Activated T-helper 1 cell treated with anti-CD3 and anti-CD28 coated beads, Interleukin-12 subunit alpha, Interleukin-12 subunit beta, Interleukin-2, Interleukin-4 antibody, amounts not matched to agents 30 ng/mL and 10 ng/mL and 1 ng/mL, durations not matched to agents 14 hours and 24 hours and 36 hours (primary cell): ENCODE measurements at regions not wholly inside any gene's neighbourhood (a gene's known extent, or its start where the extent isn't known, plus 50 kb on each side); places are given as distances from the start of the nearest gene placed in this dataset.

Experiments
- DNase-seq: peaks from one replicate; pipeline ENCODE4 v3.0.0; 2021; ENCODE audit warnings: low spot score
- H3K27ac Mint-ChIP-seq: one replicate; pipeline ENCODE4 v1.8.0; 2021; ENCODE audit warnings: mild to moderate bottlenecking, mixed read lengths
- H3K27me3 Mint-ChIP-seq: one replicate; pipeline ENCODE4 v1.8.0; 2022; ENCODE audit warnings: mild to moderate bottlenecking, moderate library complexity, mixed read lengths; ENCODE audit not compliant: insufficient read depth
- H3K36me3 Mint-ChIP-seq: one replicate; pipeline ENCODE4 v1.8.0; 2021; ENCODE audit warnings: low read depth, mixed read lengths
- H3K4me1 Mint-ChIP-seq: one replicate; pipeline ENCODE4 v1.8.0; 2021; ENCODE audit warnings: low read depth, mixed read lengths
- H3K4me3 Mint-ChIP-seq: one replicate; pipeline ENCODE4 v1.8.0; 2021; ENCODE audit warnings: mild to moderate bottlenecking, moderate library complexity, mixed read lengths
- H3K9me3 Mint-ChIP-seq: one replicate; pipeline ENCODE4 v1.8.0; 2021; ENCODE audit warnings: mixed read lengths
- intact Hi-C: fragments of 100-400 bp; cut with micrococcal nuclease; formaldehyde crosslinking; loops from one replicate; pipeline ENCODE4 v1.15.1; 2024

DNA sequence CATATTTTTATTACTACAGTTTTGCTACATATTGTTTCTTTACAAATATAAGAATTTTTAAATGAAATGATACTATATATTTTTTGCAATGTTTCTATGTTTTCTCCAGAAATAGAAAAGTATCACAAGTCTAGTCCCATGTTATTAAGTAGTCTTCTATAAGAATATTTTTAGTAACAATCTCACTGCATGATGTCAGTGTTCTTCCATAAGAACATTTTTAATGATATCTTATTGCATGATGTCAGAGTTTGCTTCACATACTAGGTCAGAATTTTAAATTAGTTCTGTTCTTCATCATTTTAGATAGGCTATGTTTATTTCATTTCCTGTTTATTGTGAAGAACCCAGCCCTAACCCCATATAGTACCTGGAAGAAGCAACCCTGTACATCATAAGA lies 265.3 kb upstream of the IL12A start:
- DNase-seq, result no peak
- no peaks in the 10 kb centered on the region for H3K4me1 Mint-ChIP-seq
- H3K9me3 Mint-ChIP-seq, result no peaks in the 10 kb centered on the region
- H3K27me3 Mint-ChIP-seq, result no peaks in the 10 kb centered on the region
- intact Hi-C loops, result no loop called here
- H3K36me3 Mint-ChIP-seq, result no peaks in the 10 kb centered on the region
- no peak overlapping the region for H3K27ac Mint-ChIP-seq
- H3K4me3 Mint-ChIP-seq, result no peak overlapping the region

DNA sequence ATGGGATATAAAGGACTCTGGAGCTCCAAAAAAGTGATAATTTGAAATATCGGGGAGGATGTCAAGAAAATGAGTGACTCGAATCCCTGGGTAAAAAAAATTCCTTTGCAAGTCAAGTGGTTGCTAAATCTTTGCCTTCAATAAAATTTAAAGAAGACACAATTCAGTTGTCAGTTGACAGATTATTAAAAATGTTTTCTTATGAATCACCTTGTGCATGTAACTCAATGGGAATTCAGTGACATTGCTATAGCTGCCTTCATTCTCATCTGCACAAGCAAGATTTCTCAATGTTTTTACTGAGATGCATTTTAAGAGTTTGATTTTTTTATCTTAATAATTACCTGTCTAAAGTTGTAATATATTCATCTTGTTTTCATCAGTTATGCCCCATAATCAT lies 264.0 kb upstream of the IL12A start:
- Mint-ChIP-seq H3K27me3 (no peaks in the 10 kb centered on the region), H3K36me3 (no peaks in the 10 kb centered on the region), H3K4me3 (no peak overlapping the region), H3K27ac (no peak overlapping the region), H3K9me3 (no peaks in the 10 kb centered on the region), H3K4me1 (no peaks in the 10 kb centered on the region)
- intact Hi-C loops, result no loop called here
- DNase-seq, result no peak

DNA sequence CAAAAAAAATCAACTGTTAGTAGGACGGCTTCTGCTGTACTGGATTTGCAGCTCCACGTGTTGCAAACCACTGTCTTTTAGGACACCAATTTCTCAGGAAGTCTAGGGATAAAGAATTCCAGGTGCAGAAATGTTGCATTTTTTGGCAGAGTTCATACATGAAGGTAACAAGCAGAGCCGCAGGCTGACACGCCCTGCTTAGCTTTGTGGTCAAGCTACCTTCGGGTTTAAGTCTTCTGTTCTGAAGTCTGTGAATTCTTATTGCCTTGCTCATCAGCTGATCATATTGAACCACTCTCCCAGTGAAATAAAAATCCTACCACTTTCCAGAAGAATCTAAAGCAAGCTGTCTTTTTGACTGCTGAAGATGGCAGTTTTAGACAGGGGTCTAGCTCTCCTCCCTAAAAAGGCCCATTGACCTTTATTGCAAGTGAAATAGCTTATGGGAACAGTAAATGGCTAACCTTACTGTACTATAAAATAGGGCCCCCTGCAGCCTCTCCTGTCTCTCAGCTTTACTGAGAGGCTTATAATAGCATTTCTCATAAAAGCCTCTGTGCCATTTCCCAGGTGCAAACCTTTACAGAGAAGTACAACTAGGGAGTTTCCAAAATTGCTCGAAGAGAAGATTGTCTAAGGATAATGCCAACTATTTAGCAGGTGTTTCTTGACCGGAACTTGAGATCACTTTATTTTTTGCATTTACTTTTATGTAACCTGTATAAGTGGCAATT lies 262.2 kb upstream of the IL12A start:
- no peaks in the 10 kb centered on the region for H3K36me3 Mint-ChIP-seq
- no peak overlapping the region for H3K4me3 Mint-ChIP-seq
- intact Hi-C loops, result no loop called here
- no peaks in the 10 kb centered on the region for H3K4me1 Mint-ChIP-seq
- DNase-seq, result no peak
- no peaks in the 10 kb centered on the region for H3K27me3 Mint-ChIP-seq
- H3K9me3 Mint-ChIP-seq, result no peaks in the 10 kb centered on the region
- no peak overlapping the region for H3K27ac Mint-ChIP-seq

DNA sequence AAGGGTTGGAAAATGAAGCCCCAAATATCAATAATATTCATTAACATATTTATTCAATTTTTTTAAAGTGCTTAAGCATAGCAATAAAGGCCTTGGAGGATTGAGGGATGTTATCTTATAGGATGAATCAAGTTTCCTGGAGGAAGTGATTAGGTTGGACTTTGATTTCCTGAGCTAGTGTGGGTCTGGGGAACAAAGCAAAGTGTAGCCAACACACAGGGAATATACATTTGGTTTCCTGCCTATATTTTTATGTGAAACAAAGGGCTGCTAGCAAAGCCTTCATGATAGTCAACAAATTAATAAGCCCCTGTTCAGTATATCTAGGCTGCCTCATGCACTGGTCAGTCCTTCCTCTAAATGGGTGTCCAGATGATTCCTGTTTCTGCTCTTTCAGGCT lies 261.1 kb upstream of the IL12A start:
- intact Hi-C loops, result no loop called here
- Mint-ChIP-seq H3K4me1 (no peaks in the 10 kb centered on the region), H3K27ac (no peak overlapping the region), H3K36me3 (no peaks in the 10 kb centered on the region), H3K9me3 (no peaks in the 10 kb centered on the region), H3K4me3 (no peak overlapping the region), H3K27me3 (peaks cover 3% of the 10 kb centered on the region)
- no peak for DNase-seq

DNA sequence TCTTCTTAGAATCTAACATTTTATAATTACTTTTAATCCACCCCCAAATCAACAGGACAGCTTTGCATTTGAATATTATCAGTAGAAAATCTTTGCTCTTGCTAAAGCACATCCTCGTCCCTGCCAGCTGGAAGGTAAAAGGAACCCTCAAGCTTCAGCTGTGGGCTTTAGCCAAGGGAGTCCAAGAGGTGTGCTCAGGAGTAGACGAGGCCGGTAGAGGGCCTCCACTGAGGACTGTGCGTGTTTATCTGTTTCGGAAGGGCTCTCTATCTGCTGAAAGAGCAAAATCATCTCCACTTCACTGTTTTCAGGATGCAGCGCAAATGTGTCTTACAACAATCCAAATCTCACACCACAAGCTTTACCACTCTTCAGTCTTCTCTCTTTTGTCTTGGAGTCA lies 257.4 kb upstream of the IL12A start:
- Mint-ChIP-seq H3K27me3 (peaks cover 3% of the 10 kb centered on the region), H3K4me1 (no peaks in the 10 kb centered on the region), H3K4me3 (no peak overlapping the region), H3K27ac (no peak overlapping the region), H3K9me3 (no peaks in the 10 kb centered on the region), H3K36me3 (no peaks in the 10 kb centered on the region)
- intact Hi-C loops, result no loop called here
- no peak for DNase-seq

DNA sequence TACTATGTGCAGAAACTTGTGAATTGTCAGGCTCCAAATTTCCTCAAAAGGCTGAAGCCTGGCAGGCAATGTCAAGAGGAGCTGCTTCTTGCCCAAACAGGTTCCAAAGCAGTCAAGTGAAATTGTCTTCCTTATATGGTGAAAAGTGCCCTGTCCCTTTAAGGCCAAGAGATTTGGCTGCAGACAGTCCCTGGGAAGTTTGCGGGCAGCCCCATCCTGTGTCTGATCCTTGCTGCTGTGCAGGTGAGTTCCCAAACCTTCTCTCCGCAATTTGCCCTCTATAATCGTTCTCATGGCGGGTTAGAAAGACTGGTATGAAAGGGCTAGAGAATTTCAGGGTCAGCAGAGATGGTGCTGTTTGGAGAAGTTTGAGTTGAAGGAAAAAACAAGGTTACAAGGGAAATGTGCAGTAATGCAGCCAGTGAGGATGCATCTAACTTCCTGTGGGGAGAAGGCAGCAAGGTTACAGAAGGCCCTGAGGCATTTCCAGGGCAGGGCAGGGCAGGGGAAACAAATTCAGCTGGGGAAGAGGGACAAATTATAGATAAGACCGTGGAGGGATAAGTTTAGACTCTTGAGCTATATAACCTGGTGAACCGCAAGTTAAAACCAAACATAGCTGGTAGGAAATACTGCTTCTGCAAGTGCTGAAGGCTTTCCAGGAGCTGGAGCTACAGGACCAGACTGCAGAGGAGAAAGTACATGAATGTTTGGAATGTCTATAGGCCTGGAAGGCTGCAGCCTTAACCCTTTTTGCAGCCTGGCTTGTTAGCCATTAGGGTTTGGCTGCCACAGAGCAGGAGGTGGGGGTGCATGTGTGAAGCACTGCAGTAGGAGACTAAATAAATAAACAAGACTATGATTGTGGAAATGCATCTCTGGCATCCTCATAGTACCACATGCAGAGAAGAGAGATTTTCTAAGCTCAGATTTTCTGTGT lies 256.2 kb upstream of the IL12A start:
- Mint-ChIP-seq H3K27me3 (peaks cover 3% of the 10 kb centered on the region), H3K4me1 (no peaks in the 10 kb centered on the region), H3K36me3 (no peaks in the 10 kb centered on the region), H3K4me3 (no peak overlapping the region), H3K27ac (no peak overlapping the region), H3K9me3 (no peaks in the 10 kb centered on the region)
- intact Hi-C loops, result no loop called here
- no peak for DNase-seq

DNA sequence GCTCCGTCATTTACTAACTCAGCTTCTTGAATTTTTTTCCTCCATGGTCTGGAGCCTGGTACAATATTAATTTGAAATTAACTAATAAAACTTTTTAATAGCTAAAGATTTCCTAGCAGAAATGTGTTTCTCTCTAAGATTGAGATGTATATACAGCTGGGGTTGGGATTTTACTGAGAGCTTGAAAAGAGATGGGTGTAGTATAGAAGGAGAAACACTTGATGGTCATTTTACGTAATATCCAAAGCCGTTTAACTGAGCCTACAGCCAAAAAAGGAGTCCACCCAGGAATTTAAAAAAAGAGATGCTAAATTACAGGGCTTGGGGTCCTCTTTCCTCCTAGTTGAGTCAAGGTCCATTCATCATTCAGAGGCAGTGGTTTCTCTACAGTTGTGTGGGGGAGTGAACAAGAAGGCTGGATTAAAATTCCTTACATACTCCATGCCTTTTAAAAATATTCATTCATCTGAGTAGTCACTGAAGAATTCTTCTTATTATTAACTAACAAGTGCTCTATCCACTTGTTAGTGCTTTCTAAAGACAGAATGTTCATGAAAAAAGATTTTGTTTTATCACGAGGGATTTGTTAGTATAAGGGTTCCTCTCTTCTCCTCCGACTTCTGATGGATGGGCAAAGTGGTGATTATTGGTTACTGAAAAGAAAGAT lies 255.3 kb upstream of the IL12A start:
- Mint-ChIP-seq H3K36me3 (no peaks in the 10 kb centered on the region), H3K4me1 (no peaks in the 10 kb centered on the region), H3K27ac (no peak overlapping the region), H3K9me3 (no peaks in the 10 kb centered on the region), H3K4me3 (no peak overlapping the region), H3K27me3 (peaks cover 3% of the 10 kb centered on the region)
- DNase-seq, result no peak
- intact Hi-C loops, result no loop called here

DNA sequence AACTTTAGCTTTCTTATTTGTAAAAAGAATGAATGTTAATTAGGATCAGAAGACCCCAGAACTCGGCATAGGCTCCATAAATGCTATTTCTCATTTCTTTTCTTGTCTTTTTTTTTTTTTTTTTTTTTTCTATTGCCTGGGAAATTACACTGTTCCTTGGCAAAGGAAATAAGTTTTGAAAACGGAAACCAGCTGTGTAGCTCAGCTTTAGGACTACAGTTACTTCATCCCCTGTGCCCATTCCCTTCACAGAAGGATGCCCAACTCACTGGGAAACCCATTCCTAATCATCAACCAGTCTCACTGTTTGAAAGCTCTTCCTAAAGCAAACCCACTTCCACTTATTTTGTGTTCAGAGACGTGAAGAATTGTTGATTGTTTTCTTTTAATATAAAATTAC lies 254.0 kb upstream of the IL12A start:
- Mint-ChIP-seq H3K9me3 (no peaks in the 10 kb centered on the region), H3K36me3 (no peaks in the 10 kb centered on the region), H3K4me1 (no peaks in the 10 kb centered on the region), H3K4me3 (no peak overlapping the region), H3K27me3 (peaks cover 3% of the 10 kb centered on the region), H3K27ac (no peak overlapping the region)
- no peak for DNase-seq
- intact Hi-C loops, result no loop called here

DNA sequence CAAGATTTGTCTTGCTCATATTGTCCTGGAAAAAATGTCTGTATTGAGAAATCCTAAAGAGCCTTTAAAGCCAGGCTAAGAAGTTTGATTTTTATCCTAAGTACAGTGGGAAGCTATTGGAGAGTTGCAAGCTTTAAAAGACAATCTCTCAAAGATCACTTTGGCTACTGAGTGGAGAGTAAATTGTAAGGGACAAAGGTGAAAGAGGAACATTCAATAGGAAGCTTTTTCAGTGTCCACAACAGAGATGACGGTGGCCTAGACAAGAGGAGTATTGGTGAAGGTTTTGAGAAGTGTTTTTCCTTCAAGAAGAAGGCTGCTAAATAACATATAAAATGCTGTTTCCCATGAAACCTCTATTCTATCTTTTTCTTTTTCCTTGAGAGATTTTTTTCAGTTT lies 249.5 kb upstream of the IL12A start:
- H3K36me3 Mint-ChIP-seq, result no peaks in the 10 kb centered on the region
- no peaks in the 10 kb centered on the region for H3K4me1 Mint-ChIP-seq
- intact Hi-C loops, result no loop called here
- H3K4me3 Mint-ChIP-seq, result no peak overlapping the region
- H3K27ac Mint-ChIP-seq, result no peak overlapping the region
- H3K9me3 Mint-ChIP-seq, result no peaks in the 10 kb centered on the region
- H3K27me3 Mint-ChIP-seq, result no peaks in the 10 kb centered on the region
- no peak for DNase-seq

DNA sequence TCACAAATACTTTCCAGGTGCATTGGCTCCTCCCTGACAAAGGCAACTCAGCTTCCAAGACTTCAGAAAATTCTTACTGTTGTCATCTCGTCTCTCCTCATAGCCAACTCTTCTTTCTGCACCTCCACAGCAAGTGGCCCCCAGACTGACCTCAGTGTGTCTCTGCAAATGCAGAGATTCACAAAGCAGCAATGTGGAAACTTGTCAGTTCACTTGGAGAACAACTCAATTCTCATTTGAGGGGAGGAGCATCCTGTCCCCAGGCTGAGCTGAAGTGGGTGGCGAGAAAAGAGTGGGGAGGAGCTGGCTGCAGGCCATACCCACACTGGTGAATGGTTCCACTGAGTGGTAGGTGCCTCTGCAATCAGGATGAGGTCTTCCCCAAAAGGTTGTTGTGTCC lies 248.7 kb upstream of the IL12A start:
- no peaks in the 10 kb centered on the region for H3K9me3 Mint-ChIP-seq
- no peaks in the 10 kb centered on the region for H3K27me3 Mint-ChIP-seq
- no peaks in the 10 kb centered on the region for H3K36me3 Mint-ChIP-seq
- no peak overlapping the region for H3K27ac Mint-ChIP-seq
- DNase-seq, result no peak
- H3K4me1 Mint-ChIP-seq, result no peaks in the 10 kb centered on the region
- H3K4me3 Mint-ChIP-seq, result no peak overlapping the region
- intact Hi-C loops, result no loop called here

DNA sequence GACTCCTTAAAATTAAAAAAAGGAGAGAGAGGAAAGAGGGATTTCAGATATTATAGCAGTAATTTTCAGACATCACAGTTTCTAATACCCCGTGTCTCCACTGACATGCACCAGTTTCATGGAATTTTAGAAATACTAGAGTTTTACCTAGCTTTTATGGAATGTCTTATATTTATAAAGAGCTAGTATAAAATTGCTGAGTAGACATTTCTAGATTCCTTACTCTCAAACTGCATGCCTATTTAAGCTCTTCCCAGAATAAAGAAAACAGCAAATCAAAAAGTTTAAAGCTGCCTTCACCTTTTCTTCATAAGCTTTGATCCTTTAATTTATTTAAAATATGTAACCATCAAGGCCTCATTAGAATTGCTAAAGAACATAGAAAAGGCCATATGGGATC lies 247.4 kb upstream of the IL12A start:
- no peak overlapping the region for H3K4me3 Mint-ChIP-seq
- intact Hi-C loops, result no loop called here
- H3K9me3 Mint-ChIP-seq, result no peaks in the 10 kb centered on the region
- DNase-seq, result no peak
- peaks cover 4% of the 10 kb centered on the region for H3K27me3 Mint-ChIP-seq
- no peak overlapping the region for H3K27ac Mint-ChIP-seq
- no peaks in the 10 kb centered on the region for H3K36me3 Mint-ChIP-seq
- no peaks in the 10 kb centered on the region for H3K4me1 Mint-ChIP-seq

DNA sequence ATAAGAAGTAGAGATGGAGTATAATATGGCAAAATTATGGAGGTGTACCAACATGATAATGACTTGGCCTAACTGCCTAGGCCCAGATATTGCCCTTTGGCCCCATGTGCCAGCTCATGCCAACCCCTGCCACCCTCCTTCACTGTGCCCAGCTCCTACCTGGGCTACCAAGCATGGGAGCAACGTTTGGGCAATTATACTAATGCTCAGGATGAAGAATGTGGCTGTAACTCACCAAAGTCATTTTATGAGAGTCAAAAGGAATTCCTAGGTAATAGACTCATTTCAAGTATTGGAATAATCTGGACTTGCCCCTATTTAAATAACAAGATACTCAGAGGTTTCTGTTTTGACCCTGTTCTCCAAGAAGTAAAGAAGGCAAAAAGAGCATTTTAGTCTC lies 240.2 kb upstream of the IL12A start:
- H3K4me1 Mint-ChIP-seq, result no peaks in the 10 kb centered on the region
- no peak overlapping the region for H3K4me3 Mint-ChIP-seq
- H3K9me3 Mint-ChIP-seq, result no peaks in the 10 kb centered on the region
- DNase-seq, result no peak
- intact Hi-C loops, result no loop called here
- no peaks in the 10 kb centered on the region for H3K36me3 Mint-ChIP-seq
- H3K27ac Mint-ChIP-seq, result no peak overlapping the region
- peaks cover 4% of the 10 kb centered on the region for H3K27me3 Mint-ChIP-seq

DNA sequence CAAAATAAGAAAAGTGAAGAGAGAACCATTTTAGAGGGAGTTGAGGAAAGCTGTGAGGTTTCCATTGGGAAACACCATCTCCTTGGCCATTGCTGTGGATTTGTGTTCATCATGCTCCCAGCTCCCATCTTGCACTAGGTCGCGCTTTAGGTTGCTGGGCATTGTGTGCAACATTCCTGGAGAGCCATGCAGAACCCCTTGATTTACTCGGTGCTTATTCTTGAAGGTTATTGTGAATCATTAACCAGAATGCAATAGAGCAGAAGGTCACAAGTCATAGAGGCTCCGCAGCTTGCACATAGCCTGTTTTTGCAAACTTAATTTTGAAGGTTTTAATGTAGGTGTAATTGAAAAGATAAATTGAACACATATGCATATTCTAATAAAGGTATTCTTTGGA lies 239.2 kb upstream of the IL12A start:
- Mint-ChIP-seq H3K9me3 (no peaks in the 10 kb centered on the region), H3K27ac (no peak overlapping the region), H3K4me1 (no peaks in the 10 kb centered on the region), H3K27me3 (peaks cover 4% of the 10 kb centered on the region), H3K36me3 (no peaks in the 10 kb centered on the region), H3K4me3 (no peak overlapping the region)
- DNase-seq, result no peak
- intact Hi-C loops, result no loop called here
